Bronchial epithelial cell (primary cell): ENCODE measurements at regions not wholly inside any gene's neighbourhood (a gene's known extent, or its start where the extent isn't known, plus 50 kb on each side); places are given as distances from the start of the nearest gene placed in this dataset.

Experiments used
- DNase-seq: peaks from one replicate; pipeline ENCODE4 v3.0.0-alpha.2; 2010; ENCODE audit warnings: low read depth
- FAIRE-seq: peaks from 2 replicates; lab custom pipeline; 2011; peaks lifted over from hg19 to GRCh38; lab: Jason Lieb, UNC
- H3K27me3 ChIP-seq: 2 replicates; pipeline ENCODE4 v1.5.1; 2011; ENCODE audit warnings: low read length; ENCODE audit not compliant: control insufficient read depth, insufficient read depth
- H3K36me3 ChIP-seq: 2 replicates; pipeline ENCODE4 v1.5.1; 2011; ENCODE audit warnings: low read length; ENCODE audit not compliant: control insufficient read depth, insufficient read depth
- H3K4me3 ChIP-seq: 2 replicates; pipeline ENCODE4 v1.5.1; 2011; ENCODE audit warnings: mild to moderate bottlenecking, low read depth, low read length, control low read depth
- CTCF ChIP-seq: IDR thresholded peaks from 2 replicates; pipeline ENCODE4 v1.5.1; 2011; ENCODE audit warnings: mild to moderate bottlenecking, moderate library complexity, low read length, control low read depth, inconsistent platforms; ENCODE audit not compliant: insufficient read depth, severe bottlenecking

- Histone ChIP-seq H3K4me3 (no peak overlapping the region), H3K27me3 (no peaks in the 10 kb centered on the region), H3K36me3 (no peaks in the 10 kb centered on the region)
- FAIRE-seq (peak; percentile 52), DNase-seq (peak; percentile 91)
- TF ChIP-seq CTCF = no peak
These were observed 77.9 kb upstream of the KCNJ15 start for GRCh38 chr21:38178653-38179470.

GRCh38 chr21:38179511-38179910, 77.3 kb upstream of the KCNJ15 start:
- Histone ChIP-seq H3K27me3 (no peaks in the 10 kb centered on the region), H3K36me3 (no peaks in the 10 kb centered on the region), H3K4me3 (no peak overlapping the region)
- TF ChIP-seq CTCF = no peak
- FAIRE-seq = no peak
- peak; percentile 72 for DNase-seq

- H3K36me3 ChIP-seq = no peaks in the 10 kb centered on the region
- peak; percentile 63 for DNase-seq
- H3K27me3 ChIP-seq = no peaks in the 10 kb centered on the region
- TF ChIP-seq CTCF = no peak
- no peak for FAIRE-seq
- no peak overlapping the region for H3K4me3 ChIP-seq
These were observed 75.7 kb upstream of the KCNJ15 start for GRCh38 chr21:38181096-38181495.

- no peak for TF ChIP-seq CTCF
- no peak overlapping the region for H3K4me3 ChIP-seq
- FAIRE-seq (no peak), DNase-seq (no peak)
- no peaks in the 10 kb centered on the region for H3K36me3 ChIP-seq
- no peaks in the 10 kb centered on the region for H3K27me3 ChIP-seq
These were observed 74.3 kb upstream of the KCNJ15 start for GRCh38 chr21:38182370-38182985.

GRCh38 chr21:38183961-38184360, 72.8 kb upstream of the KCNJ15 start:
- FAIRE-seq (no peak), DNase-seq (no peak)
- Histone ChIP-seq H3K4me3 (no peak overlapping the region), H3K36me3 (no peaks in the 10 kb centered on the region), H3K27me3 (no peaks in the 10 kb centered on the region)
- TF ChIP-seq CTCF = no peak
